ENCODE measurements at regions not wholly inside any gene's neighbourhood (a gene's known extent, or its start where the extent isn't known, plus 50 kb on each side); places are given as distances from the start of the nearest gene placed in this dataset.

DNA sequence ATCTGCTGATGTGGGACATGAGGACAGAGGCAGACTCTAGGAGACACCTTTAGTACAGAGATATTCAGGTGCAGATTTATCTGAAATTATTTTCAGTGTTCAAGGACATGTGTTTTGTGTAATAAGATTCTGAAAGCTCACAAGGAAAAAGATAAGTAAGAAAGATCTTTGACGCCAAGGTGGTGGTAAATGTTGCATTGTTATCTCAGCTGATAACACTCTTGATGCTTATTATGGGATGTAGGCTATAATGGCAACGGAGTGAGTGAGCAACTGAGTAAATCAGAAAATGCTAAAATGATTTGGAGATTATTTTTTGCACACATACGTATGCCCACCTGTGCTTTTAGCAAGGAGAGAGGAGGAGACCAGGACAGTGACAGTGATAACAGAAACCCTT is 510.9 kb downstream of the KLF12 start:
- Mint-ChIP-seq H3K36me3 (ENCODE audit: low read depth) (no peaks in the 10 kb centered on the region), H3K4me3 (no peak overlapping the region), H3K27me3 (no peaks in the 10 kb centered on the region), H3K9me3 (no peaks in the 10 kb centered on the region), H3K4me1 (ENCODE audit: low read depth) (no peaks in the 10 kb centered on the region), H3K27ac (no peak overlapping the region)
- intact Hi-C loops (cut with micrococcal nuclease), result no loop called here

DNA sequence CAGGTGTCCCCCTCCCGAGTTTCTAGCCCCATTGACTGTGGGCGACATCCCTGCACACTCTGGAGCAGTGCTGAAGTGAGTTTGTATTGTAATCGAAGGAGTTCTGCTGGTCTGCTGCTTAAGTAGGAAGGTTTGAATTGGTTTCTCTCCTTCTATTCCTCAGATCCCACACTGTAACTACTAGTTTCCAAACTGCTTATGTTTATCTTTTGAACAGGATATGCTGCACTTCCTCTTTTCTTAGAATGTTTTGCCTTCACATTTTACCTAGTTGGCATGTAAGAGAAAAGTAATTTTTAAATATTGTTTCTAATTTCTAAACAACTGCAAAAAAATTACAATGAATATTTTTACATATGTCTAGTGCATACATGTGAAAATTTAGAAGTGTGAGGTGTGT is 511.8 kb downstream of the KLF12 start:
- no peak overlapping the region for H3K4me3 Mint-ChIP-seq
- no peaks in the 10 kb centered on the region for H3K9me3 Mint-ChIP-seq
- intact Hi-C loops (cut with micrococcal nuclease), result no loop called here
- H3K36me3 Mint-ChIP-seq (ENCODE audit: low read depth), result no peaks in the 10 kb centered on the region
- no peaks in the 10 kb centered on the region for H3K4me1 Mint-ChIP-seq (ENCODE audit: low read depth)
- no peak overlapping the region for H3K27ac Mint-ChIP-seq
- no peaks in the 10 kb centered on the region for H3K27me3 Mint-ChIP-seq

DNA sequence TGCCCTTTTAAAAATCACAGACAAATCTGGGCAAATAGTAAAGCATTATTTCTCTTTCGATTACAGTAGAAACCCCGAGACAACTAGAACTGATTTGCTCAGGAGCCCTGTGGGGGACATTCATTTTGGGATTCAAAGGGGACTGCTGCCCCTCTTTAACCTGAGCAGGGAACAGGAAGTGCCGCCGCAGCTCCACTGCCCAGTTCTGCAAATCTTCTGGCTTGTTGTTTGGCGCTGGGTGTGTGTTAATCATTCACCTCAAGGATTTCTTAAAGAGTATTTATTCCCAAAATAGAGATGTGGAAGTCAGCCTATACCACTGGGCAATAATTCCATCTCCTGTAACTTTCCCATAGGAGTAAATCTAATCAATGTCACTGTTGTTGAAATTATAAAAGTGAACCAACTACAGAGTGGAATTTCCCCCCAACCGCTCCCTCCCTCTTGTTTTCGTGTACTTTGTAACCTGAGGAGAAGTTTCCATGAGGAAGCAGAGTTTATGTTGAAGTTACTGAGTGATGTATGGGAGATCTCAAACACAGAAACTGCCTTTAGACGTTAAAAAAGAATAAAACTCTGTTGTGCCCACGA is 515.8 kb downstream of the KLF12 start:
- no peaks in the 10 kb centered on the region for H3K4me1 Mint-ChIP-seq (ENCODE audit: low read depth)
- intact Hi-C loops (cut with micrococcal nuclease), result no loop called here
- no peak overlapping the region for H3K4me3 Mint-ChIP-seq
- H3K27me3 Mint-ChIP-seq, result no peaks in the 10 kb centered on the region
- H3K27ac Mint-ChIP-seq, result no peak overlapping the region
- H3K9me3 Mint-ChIP-seq, result no peaks in the 10 kb centered on the region
- no peaks in the 10 kb centered on the region for H3K36me3 Mint-ChIP-seq (ENCODE audit: low read depth)

DNA sequence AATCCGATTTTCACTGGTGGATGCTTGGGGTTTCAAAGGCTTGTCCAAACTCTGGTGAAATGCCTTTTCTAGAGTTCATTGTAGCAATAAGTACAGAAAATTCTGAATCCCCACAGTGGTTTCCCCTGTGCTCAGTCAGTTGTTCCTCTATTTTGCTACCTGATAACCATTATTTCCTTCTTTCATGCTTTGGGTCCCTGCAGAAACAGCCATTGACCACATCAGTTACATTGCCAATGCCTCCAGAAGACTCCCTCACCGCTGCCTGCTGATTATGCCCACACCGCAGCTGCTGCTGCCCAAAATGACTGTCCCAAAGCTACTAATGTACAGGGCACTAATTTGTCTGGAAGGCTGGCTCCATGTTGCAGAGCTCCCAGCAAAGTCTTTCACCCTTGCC is 517.3 kb downstream of the KLF12 start:
- intact Hi-C loops (cut with micrococcal nuclease), result no loop called here
- Mint-ChIP-seq H3K36me3 (ENCODE audit: low read depth) (no peaks in the 10 kb centered on the region), H3K27me3 (no peaks in the 10 kb centered on the region), H3K9me3 (no peaks in the 10 kb centered on the region), H3K4me3 (no peak overlapping the region), H3K4me1 (ENCODE audit: low read depth) (no peaks in the 10 kb centered on the region), H3K27ac (no peak overlapping the region)

DNA sequence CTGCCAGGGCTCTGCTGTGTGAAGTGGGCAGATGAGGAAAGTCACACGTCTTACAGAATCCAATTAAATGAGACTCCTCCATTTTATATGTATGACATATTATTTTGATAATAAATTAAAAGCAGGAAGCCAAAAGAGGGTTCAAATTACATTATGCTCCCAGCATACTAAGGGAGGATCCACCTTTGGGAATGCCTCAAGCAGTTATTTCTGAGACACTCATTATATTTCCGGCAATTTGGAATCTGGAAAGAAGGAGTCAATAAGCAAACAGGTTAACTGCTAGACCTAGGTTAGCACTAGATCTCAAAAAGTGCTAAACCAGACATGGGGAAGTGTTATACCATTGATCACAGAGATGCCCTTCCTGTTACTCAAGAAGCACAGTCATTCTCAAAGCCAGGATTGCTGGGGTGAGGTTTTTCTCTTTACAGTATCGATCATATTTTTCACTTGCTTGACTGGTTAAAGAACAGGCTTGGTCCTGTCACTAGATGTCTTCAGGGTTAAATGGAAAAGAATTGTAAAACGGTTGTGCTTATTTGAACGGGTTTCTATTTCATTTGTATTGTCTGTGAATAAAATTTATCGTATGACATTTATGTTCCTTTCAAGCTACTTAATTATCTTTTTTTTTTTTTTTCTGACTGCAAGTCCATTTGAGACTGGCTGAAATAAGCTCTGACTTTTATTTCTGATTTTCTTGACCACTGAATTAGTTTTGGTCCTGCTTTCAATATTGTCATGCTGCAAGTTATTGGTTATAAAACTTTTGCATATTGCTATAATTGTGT is 523.2 kb downstream of the KLF12 start:
- H3K9me3 Mint-ChIP-seq, result no peaks in the 10 kb centered on the region
- H3K27ac Mint-ChIP-seq, result no peak overlapping the region
- no peaks in the 10 kb centered on the region for H3K36me3 Mint-ChIP-seq (ENCODE audit: low read depth)
- H3K27me3 Mint-ChIP-seq, result no peaks in the 10 kb centered on the region
- H3K4me1 Mint-ChIP-seq (ENCODE audit: low read depth), result no peaks in the 10 kb centered on the region
- H3K4me3 Mint-ChIP-seq, result no peak overlapping the region
- intact Hi-C loops (cut with micrococcal nuclease), result no loop called here

DNA sequence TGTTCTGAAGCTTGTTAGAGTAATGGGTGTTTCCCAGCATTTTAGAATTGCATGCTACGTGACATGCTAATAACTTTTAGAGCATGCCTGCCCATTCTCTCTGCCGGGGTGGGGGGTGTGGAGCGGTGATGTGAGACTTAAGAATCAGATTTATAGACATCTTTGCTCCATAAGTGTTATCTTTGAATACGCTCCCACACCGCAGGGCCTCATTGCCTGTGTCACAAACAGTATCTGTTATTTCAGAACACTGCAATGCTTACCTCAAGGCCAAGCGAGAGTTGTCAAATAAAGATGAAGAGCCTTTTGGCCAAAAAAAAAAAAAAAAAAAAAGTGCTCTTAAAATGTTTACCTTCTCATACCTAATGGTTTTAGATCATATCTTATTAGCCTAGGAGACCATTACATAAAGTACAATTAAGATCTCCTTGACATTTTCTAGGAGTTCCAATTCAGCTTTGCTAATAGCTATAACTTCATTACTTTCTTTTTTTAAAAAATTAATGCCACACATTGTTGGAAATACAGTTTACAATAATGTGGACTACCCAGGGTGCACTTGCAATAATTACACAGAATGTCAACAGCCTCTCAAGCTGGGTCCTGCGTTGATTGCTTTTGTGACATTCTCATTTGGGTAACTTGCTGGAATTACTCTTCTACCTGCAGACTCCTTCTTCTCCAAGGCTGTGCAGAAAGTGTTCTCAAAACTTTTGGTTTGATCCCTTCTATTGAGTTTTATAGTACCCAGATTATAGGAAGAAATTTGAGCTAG is 525.3 kb downstream of the KLF12 start:
- Mint-ChIP-seq H3K36me3 (ENCODE audit: low read depth) (no peaks in the 10 kb centered on the region), H3K27ac (no peak overlapping the region), H3K4me1 (ENCODE audit: low read depth) (no peaks in the 10 kb centered on the region), H3K9me3 (no peaks in the 10 kb centered on the region), H3K27me3 (no peaks in the 10 kb centered on the region), H3K4me3 (no peak overlapping the region)
- intact Hi-C loops (cut with micrococcal nuclease), result no loop called here

DNA sequence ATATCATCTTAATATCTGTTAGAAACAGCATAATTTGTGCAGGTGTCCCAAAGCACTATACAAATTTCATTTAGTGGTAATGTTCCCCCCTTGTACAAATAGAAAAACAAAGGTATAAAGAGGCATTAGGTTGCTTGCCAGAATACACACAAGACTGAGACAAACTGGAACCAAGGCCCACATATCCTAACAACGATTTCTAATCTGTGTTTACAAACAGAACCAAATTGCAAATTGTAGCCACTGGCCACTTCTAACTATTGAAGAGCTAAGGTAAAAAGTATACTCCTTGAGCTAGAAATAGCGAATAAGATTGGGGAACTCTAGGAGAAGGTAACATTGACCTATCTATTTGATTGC is 526.1 kb downstream of the KLF12 start:
- intact Hi-C loops (cut with micrococcal nuclease), result no loop called here
- Mint-ChIP-seq H3K9me3 (no peaks in the 10 kb centered on the region), H3K27me3 (no peaks in the 10 kb centered on the region), H3K36me3 (ENCODE audit: low read depth) (no peaks in the 10 kb centered on the region), H3K4me3 (no peak overlapping the region), H3K4me1 (ENCODE audit: low read depth) (no peaks in the 10 kb centered on the region), H3K27ac (no peak overlapping the region)

DNA sequence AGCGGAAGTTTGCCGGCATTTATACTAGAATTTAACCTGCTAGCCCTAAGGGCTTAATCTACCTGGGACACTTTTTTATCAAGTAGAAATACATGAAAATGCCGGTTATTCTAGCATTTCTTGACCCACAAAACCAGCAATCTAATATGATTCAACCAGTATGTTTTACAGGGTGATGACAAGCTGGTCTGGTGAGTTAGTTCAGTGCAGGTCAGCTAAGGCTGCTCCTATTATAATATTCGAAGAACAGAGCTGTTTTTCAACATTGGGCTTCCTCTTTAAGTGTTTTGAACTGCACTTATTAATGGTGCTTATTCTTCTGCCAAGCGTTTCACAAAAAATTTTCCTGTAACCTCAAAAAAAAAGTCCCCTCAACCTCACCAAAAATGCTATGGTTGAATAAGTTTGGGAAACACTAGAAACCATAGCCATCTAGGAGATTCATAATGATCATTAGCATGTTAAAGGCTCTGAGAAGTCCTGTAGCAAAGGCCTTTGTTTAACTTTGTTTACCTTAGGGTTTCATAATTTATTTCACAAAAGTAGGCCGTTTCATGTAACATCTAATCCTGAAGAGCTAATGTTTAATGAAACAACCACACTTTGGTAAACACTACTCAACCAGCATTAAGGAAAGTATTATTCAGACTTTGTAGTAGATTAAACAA is 526.6 kb downstream of the KLF12 start:
- Mint-ChIP-seq H3K27me3 (no peaks in the 10 kb centered on the region), H3K9me3 (no peaks in the 10 kb centered on the region)
- intact Hi-C loops (cut with micrococcal nuclease), result no loop called here

DNA sequence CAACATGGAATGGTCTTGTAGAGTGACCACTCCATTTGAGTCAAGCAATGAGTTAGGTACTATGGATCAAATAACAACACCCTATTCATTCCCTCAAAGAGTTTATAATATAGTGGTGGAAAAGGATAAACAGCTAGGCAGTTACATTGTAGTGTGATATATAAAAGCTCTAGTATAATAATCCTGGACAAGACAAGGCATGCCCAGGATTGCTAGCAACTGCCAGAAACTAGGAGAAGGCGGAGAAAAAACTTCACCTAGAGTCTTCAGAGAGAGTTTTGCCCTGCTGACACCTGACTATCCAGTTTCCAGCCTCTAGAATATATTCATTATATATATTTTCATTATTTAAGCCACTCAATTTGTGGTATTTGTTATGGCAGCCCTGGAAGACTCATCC is 530.6 kb downstream of the KLF12 start:
- no peak overlapping the region for H3K4me3 Mint-ChIP-seq
- no peak overlapping the region for H3K27ac Mint-ChIP-seq
- H3K9me3 Mint-ChIP-seq, result peaks cover 22% of the 10 kb centered on the region
- no peaks in the 10 kb centered on the region for H3K36me3 Mint-ChIP-seq (ENCODE audit: low read depth)
- intact Hi-C loops (cut with micrococcal nuclease), result no loop called here
- H3K27me3 Mint-ChIP-seq, result no peaks in the 10 kb centered on the region
- H3K4me1 Mint-ChIP-seq (ENCODE audit: low read depth), result no peaks in the 10 kb centered on the region

More for the DNA sequence above, 526.6 kb downstream of the KLF12 start:
- H3K36me3 Mint-ChIP-seq (ENCODE audit: low read depth), result no peaks in the 10 kb centered on the region
- H3K4me3 Mint-ChIP-seq, result no peak overlapping the region
- no peak overlapping the region for H3K27ac Mint-ChIP-seq
- H3K4me1 Mint-ChIP-seq (ENCODE audit: low read depth), result no peaks in the 10 kb centered on the region

DNA sequence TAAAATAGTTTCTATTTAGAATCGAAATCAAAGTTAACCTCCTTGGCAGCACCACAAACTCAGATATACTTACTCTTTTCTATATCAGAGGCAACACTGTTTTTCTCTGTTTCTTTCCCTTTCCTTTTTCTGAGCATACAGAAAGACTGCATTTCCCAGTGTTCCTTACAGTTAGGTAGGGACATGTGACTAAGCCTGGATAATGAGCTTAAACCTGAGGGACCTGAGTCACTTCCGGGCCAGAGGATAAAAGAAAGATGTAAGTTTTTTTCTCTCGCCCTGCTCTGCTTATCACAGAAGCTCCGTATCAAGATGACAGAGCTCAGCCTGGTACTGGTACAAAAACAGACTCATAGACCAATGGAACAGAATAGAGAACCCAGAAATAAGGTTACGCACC is 531.9 kb downstream of the KLF12 start:
- Mint-ChIP-seq H3K27me3 (no peaks in the 10 kb centered on the region), H3K4me3 (no peak overlapping the region), H3K4me1 (ENCODE audit: low read depth) (no peaks in the 10 kb centered on the region), H3K9me3 (peaks cover 28% of the 10 kb centered on the region), H3K36me3 (ENCODE audit: low read depth) (no peaks in the 10 kb centered on the region), H3K27ac (no peak overlapping the region)
- intact Hi-C loops (cut with micrococcal nuclease), result no loop called here

DNA sequence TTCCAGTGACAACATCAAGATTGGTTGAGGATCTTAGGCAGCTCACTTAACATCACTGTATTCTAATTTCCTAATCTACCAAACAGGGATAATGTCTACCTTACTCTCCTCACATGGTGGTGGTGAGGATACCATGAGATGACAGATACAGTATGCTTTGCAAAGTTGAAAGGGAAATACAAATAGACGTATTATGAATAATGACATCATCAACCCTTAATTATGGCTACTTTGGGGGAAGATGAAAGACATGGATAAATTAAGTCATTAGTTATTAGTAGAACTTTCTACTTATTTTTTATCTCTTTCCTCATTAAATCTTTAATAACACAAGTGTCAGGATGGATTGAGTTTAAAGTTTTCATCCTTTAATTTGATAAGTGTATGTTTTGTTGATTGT is 532.5 kb downstream of the KLF12 start:
- intact Hi-C loops (cut with micrococcal nuclease), result no loop called here
- peaks cover 28% of the 10 kb centered on the region for H3K9me3 Mint-ChIP-seq
- no peaks in the 10 kb centered on the region for H3K27me3 Mint-ChIP-seq
- no peak overlapping the region for H3K4me3 Mint-ChIP-seq
- H3K27ac Mint-ChIP-seq, result no peak overlapping the region
- H3K36me3 Mint-ChIP-seq (ENCODE audit: low read depth), result no peaks in the 10 kb centered on the region
- H3K4me1 Mint-ChIP-seq (ENCODE audit: low read depth), result no peaks in the 10 kb centered on the region

DNA sequence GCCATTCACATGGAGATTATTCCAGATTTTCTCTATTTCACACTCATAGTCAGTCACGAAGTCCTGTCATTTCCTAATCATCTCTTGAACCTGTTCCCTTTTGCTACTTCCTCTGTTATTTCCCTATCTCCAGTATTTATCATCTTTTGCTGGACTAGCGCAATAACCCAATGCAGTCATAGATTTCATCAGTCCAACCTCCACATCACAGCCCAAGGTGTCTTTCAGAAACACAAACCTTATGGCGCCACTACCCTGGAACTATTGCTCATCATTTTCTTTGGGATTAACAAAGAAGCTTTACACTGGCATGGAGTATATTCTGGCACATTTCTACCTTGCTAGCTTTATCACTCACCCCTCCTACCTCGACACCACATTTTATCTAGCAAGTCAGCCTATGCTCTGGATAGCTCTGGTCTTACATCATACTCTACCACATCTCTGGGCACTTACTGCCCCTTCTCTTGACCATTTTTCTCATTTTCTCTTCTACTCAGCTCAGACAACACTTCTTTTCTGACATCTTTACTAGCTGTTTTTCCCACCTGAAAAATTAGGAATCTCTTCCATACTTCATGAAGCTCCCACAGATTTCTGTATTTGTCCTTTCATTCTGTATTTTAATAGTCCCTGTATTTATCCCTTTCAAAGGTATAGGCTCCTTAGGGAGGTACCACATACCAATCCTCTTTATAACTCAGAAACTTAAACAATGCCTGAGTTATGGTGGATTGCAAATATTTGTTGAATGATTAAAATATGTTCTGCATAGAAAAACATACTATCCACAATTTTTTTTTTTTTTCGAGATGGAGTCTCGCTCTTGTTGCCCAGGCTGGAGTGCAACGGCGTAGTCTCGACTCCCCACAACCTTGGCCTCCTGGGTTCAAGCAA is 534.7 kb downstream of the KLF12 start:
- Mint-ChIP-seq H3K27ac (no peak overlapping the region), H3K4me1 (ENCODE audit: low read depth) (no peaks in the 10 kb centered on the region), H3K36me3 (ENCODE audit: low read depth) (no peaks in the 10 kb centered on the region), H3K27me3 (no peaks in the 10 kb centered on the region), H3K4me3 (no peak overlapping the region), H3K9me3 (peaks cover 28% of the 10 kb centered on the region)
- intact Hi-C loops (cut with micrococcal nuclease), result no loop called here

DNA sequence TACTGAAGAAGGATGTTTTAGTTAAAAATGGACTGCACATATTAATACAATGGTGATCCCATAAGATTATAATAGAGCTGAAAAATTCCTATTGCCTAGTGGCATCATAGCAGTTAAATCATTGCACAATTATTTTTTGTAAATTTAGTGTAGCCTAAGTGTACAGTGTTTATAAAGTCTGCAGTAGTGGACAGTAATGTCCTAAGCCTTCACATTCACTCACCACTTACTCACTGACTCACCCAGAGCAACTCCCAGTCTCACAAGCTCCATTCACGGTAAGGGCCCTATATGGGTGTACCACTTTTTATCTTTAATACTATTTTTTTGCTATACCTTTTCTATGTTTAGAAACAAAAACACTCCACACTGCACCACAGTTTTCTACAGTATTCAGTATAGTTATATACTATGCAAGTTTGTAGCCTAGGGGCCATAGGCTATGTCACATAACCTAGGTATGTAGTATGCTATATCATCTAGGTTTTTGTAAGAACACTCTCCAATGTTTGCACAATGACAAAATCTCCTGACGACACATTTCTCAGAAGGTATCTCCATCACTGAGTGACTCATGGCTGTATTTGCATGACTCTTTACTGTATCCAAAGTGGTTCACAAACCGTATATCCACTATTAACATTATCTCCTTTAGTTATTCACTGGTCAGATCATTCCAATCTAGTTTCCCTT is 536.0 kb downstream of the KLF12 start:
- Mint-ChIP-seq H3K4me1 (ENCODE audit: low read depth) (no peaks in the 10 kb centered on the region), H3K27ac (no peak overlapping the region), H3K9me3 (peaks cover 28% of the 10 kb centered on the region), H3K27me3 (no peaks in the 10 kb centered on the region), H3K4me3 (no peak overlapping the region), H3K36me3 (ENCODE audit: low read depth) (no peaks in the 10 kb centered on the region)
- intact Hi-C loops (cut with micrococcal nuclease), result no loop called here

Measured in dendritic cell treated with granulocyte-macrophage colony-stimulating factor and Interleukin-4, amounts not matched to agents 40 ng/mL and 50 ng/mL, for 4 days (primary cell).